Gastrocnemius medialis (tissue), 4 donors: ENCODE measurements at regions not wholly inside any gene's neighbourhood (a gene's known extent, or its start where the extent isn't known, plus 50 kb on each side); places are given as distances from the start of the nearest gene placed in this dataset.
A peak's percentile ranks its signal among the peaks of the same experiment; 100 is the strongest.

ENCODE experiments used
- ATAC-seq, 2 donors: fragments of 150-250 bp; one replicate each; pipeline ENCODE4 v1.9.1; 2016
- DNase-seq, 2 donors: peaks; one replicate each; pipeline ENCODE4 v3.0.0-alpha.2; 2019
- H3K27ac ChIP-seq, 4 donors: fragments of 200-600 bp; sonication (generic); 1 replicate in 1 of 4; 2 replicates in 3 of 4; pipeline ENCODE4 v1.5.1; 2016 to 2018; ENCODE audit warnings: mild to moderate bottlenecking in 2 of 4, moderate library complexity in 1 of 4
- H3K27me3 ChIP-seq, 3 donors: fragments of 200-600 bp; sonication (generic) in 2 of 3; 1 replicate in 1 of 3; 2 replicates in 2 of 3; pipeline versions ENCODE4 v1.5.1 to v1.6.0; 2016 to 2019; ENCODE audit warnings: mild to moderate bottlenecking in 1 of 3, moderate library complexity in 1 of 3
- H3K36me3 ChIP-seq, 2 donors: fragments of 200-600 bp; sonication (generic) in 1 of 2; one replicate each; pipeline ENCODE4 v1.5.1; 2017 to 2018
- H3K4me1 ChIP-seq, 2 donors: fragments of 200-600 bp; sonication (generic) in 1 of 2; one replicate each; pipeline ENCODE4 v1.5.1; 2016 to 2017; ENCODE audit warnings: mild to moderate bottlenecking in 2 of 2
- H3K4me3 ChIP-seq, 4 donors: fragments of 200-600 bp; sonication (generic) in 3 of 4; 1 replicate in 1 of 4; 2 replicates in 3 of 4; pipeline ENCODE4 v1.5.1; 2016 to 2019; ENCODE audit warnings: mild to moderate bottlenecking in 2 of 4
- H3K9me3 ChIP-seq, 3 donors: fragments of 200-600 bp; sonication (generic) in 2 of 3; 1 replicate in 1 of 3; 2 replicates in 2 of 3; pipeline ENCODE4 v1.5.1; 2016 to 2019
- POLR2A ChIP-seq, 2 donors: fragments of 450-650 bp; IDR thresholded peaks; one replicate each; pipeline ENCODE4 v1.6.1; 2017; ENCODE audit warnings: antibody characterized with exemption in 2 of 2, mild to moderate bottlenecking in 2 of 2, moderate library complexity in 2 of 2
- in situ Hi-C, 4 donors: fragments of 200-750 bp; cut with MboI; loops; one replicate each; pipeline versions ENCODE4 v1.15.0 to v1.8.0; 2017; ENCODE audit warnings: low sequenced_read_pairs in 4 of 4
- intact Hi-C: fragments of 100-400 bp; cut with DNase I; formaldehyde crosslinking; loops from one replicate; pipeline ENCODE4 v1.15.1; 2023; ENCODE audit warnings: low total_unique reads
- TF ChIP-seq, protein P1 (sequence below), 5 experiments: fragments of 450-650 bp in 3 of 5; fragments of 200-600 bp in 2 of 5; sonication (generic) in 2 of 5; IDR thresholded peaks in 4 of 5; conservative IDR thresholded peaks in 1 of 5; 1 replicate in 4 of 5; 2 replicates in 1 of 5; pipeline ENCODE4 v1.5.1; 2016 to 2019; ENCODE audit warnings: antibody characterized with exemption in 5 of 5, mild to moderate bottlenecking in 3 of 5, moderate library complexity in 3 of 5

DNA sequence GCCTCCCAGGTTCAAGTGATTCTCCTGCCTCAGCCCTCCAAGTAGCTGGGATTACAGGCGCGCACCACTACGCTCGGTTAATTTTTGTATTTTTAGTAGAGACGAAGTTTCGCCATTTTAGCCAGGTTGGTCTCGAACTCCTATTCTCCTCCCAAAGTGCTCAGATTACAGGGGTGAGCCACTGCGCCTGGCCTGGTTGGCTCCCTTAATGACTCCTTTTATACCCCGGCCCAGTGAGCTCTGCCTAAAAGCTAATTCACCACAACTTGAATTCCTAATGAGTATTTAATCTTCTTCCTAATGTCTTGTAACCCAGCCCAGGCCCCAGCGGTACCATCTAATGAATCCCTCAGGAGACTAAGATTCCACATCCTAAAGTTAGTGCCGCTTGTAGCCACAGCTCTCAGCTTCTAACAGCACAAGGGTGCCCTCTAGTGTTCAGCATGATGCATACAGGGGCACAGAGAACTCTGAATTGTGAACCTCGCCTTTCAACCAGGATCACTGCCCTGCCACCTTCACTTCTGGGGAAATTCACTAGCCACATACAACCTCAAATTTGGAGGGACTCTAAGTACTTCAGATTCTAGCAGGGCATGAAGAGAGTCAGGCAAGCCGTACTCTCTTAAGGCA, 89.5 kb downstream of the OR13H1 start:
- H3K4me1 ChIP-seq, result no peaks in the 10 kb centered on the region
- no peaks in the 10 kb centered on the region for H3K27me3 ChIP-seq
- TF ChIP-seq, protein P1, sequence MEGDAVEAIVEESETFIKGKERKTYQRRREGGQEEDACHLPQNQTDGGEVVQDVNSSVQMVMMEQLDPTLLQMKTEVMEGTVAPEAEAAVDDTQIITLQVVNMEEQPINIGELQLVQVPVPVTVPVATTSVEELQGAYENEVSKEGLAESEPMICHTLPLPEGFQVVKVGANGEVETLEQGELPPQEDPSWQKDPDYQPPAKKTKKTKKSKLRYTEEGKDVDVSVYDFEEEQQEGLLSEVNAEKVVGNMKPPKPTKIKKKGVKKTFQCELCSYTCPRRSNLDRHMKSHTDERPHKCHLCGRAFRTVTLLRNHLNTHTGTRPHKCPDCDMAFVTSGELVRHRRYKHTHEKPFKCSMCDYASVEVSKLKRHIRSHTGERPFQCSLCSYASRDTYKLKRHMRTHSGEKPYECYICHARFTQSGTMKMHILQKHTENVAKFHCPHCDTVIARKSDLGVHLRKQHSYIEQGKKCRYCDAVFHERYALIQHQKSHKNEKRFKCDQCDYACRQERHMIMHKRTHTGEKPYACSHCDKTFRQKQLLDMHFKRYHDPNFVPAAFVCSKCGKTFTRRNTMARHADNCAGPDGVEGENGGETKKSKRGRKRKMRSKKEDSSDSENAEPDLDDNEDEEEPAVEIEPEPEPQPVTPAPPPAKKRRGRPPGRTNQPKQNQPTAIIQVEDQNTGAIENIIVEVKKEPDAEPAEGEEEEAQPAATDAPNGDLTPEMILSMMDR (IDR thresholded peaks at IDR 0.05 in 4 of 5, conservative IDR thresholded peaks at IDR 0.05 in 1 of 5), result peak; percentile 29 to 81 (median 56)
- no peak for TF ChIP-seq POLR2A (IDR thresholded peaks at IDR 0.05)
- peak; percentile 2 to 15 for DNase-seq
- H3K9me3 ChIP-seq, result no peaks in the 10 kb centered on the region
- H3K36me3 ChIP-seq, result no peaks in the 10 kb centered on the region
- in situ Hi-C loops (loop anchor here in 3 of 4 donors (25.0 kb wide), 1 partner anchor 646 kb away; no protein-coding TSS in a partner anchor), intact Hi-C loops (loop anchor here (2.0 kb wide), 1 partner anchor 657 kb away; no protein-coding TSS in a partner anchor)
- ATAC-seq, result peak in 1 of 2 donors; percentile 74
- H3K27ac ChIP-seq, result no peak overlapping the region
- H3K4me3 ChIP-seq, result no peak overlapping the region

DNA sequence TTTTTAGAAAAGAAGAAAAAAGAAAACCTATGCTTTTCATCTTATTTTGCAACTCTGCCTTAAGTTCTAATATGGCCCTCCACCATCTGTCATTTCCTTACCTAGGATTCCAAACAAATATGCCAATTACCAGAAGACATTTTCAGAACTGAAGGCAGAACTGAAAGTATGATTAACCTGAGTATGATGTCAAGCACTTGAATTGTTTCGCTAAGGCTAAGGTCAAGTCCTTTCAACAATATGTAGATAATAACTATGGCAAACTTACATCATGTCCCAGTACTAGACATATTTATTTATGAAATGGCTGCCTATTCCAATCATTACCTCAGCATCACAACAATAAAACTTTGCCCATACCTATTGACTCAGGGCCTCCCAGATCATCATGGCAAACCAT, 91.0 kb downstream of the OR13H1 start:
- peaks cover 0 to 4% (median 0%) of the 10 kb centered on the region in 3 donors for H3K27me3 ChIP-seq
- DNase-seq, result no peak
- no peak overlapping the region for H3K4me3 ChIP-seq
- in situ Hi-C loops (loop anchor here in 3 of 4 donors (25.0 kb wide), 1 partner anchor 648 kb away; no protein-coding TSS in a partner anchor), intact Hi-C loops (no loop called here)
- no peak for ATAC-seq
- H3K36me3 ChIP-seq, result no peaks in the 10 kb centered on the region
- no peaks in the 10 kb centered on the region for H3K9me3 ChIP-seq
- H3K4me1 ChIP-seq, result no peaks in the 10 kb centered on the region
- TF ChIP-seq, protein P1 (IDR thresholded peaks at IDR 0.05 in 4 of 5, conservative IDR thresholded peaks at IDR 0.05 in 1 of 5), result no peak
- TF ChIP-seq POLR2A (IDR thresholded peaks at IDR 0.05), result no peak
- no peak overlapping the region for H3K27ac ChIP-seq

DNA sequence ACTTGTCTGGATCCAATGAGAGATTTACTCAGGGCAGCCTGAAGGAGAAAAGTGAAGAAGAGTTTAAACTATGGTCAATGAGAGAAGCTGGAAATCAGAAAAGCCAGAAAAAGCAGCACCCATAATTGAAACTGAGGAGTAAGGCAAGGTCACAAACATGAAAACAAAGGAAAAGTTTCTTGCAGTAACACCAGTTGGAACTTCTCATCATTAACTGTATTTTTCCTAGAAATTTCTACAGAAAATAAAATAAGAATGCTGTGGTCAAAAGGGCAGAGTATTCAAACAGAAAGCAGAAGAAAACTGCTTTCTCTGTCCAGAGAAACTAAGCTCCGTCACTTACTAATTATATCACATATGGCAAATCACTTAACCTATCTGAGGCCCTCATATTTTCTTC, 102.2 kb downstream of the OR13H1 start:
- intact Hi-C loops, result no loop called here

DNA sequence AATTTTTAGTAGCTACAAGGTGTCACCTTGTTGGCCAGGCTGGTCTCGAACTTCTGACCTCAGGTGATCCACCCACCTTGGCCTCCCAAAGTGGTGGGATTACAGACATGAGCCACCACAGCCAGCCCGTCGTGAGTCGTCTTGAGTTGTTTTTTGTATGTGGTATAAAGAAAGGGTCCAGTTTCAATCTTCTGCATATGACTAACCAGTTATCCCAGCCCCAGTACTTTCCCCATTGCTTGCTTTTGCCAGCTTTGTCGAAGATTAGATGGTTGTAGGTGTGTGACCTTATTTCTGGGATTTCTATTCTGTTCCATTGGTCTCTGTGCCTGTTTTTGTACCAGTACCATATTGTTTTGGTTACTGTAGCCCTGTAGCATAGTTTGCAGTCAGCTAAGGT, 105.9 kb downstream of the OR13H1 start:
- TF ChIP-seq, protein P1 (IDR thresholded peaks at IDR 0.05 in 4 of 5, conservative IDR thresholded peaks at IDR 0.05 in 1 of 5), result no peak
- TF ChIP-seq POLR2A (IDR thresholded peaks at IDR 0.05), result no peak
- Histone ChIP-seq H3K27ac (no peak overlapping the region), H3K27me3 (peaks cover 0 to 3% (median under 1%) of the 10 kb centered on the region in 3 donors), H3K9me3 (no peaks in the 10 kb centered on the region), H3K4me1 (no peaks in the 10 kb centered on the region), H3K36me3 (no peaks in the 10 kb centered on the region), H3K4me3 (no peak overlapping the region)
- in situ Hi-C loops (loop anchor here in 3 of 4 donors (25.0 kb wide), 1 partner anchor 662 kb away; no protein-coding TSS in a partner anchor), intact Hi-C loops (no loop called here)
- no peak for ATAC-seq
- no peak for DNase-seq

More for the DNA sequence above, 102.2 kb downstream of the OR13H1 start:
- Histone ChIP-seq H3K9me3 (no peaks in the 10 kb centered on the region), H3K4me3 (no peak overlapping the region), H3K27me3 (peaks cover 0 to 3% (median 0%) of the 10 kb centered on the region in 3 donors), H3K36me3 (no peaks in the 10 kb centered on the region), H3K4me1 (no peaks in the 10 kb centered on the region), H3K27ac (no peak overlapping the region)
- in situ Hi-C loops, result loop anchor here in 3 of 4 donors (25.0 kb wide), 1 partner anchor 659 kb away; no protein-coding TSS in a partner anchor
- ATAC-seq (no peak), DNase-seq (no peak)
- TF ChIP-seq, protein P1 (IDR thresholded peaks at IDR 0.05 in 4 of 5, conservative IDR thresholded peaks at IDR 0.05 in 1 of 5), result no peak
- no peak for TF ChIP-seq POLR2A (IDR thresholded peaks at IDR 0.05)
